ENCODE measurements at regions not wholly inside any gene's neighbourhood (a gene's known extent, or its start where the extent isn't known, plus 50 kb on each side); places are given as distances from the start of the nearest gene placed in this dataset.

GRCh38 chr6:98037571-98037970 lies 754.6 kb upstream of the MMS22L start:
- no peak; a peak in 1 of 6 replicates for TF ChIP-seq CTCF (IDR thresholded peaks at IDR 0.05 in 2 of 3, conservative IDR thresholded peaks at IDR 0.05 in 1 of 3; ENCODE audit: borderline replicate concordance in 1 of 3, insufficient read depth in 1 of 3, low read depth in 2 of 3, low read length in 2 of 3)
- no peak for TF ChIP-seq RAD21 (IDR thresholded peaks at IDR 0.05; ENCODE audit: low read depth)
- no peak for TF ChIP-seq CEBPB (IDR thresholded peaks at IDR 0.05; ENCODE audit: low read depth)
- TF ChIP-seq POLR2AphosphoS5 (IDR thresholded peaks at IDR 0.05; ENCODE audit: low read depth, low read length): no peak
- no peak for TF ChIP-seq EGR1 (IDR thresholded peaks at IDR 0.05; ENCODE audit: low read depth)
- no peak for TF ChIP-seq MAX (IDR thresholded peaks at IDR 0.05)
- no peak for TF ChIP-seq EZH2phosphoT487 (IDR thresholded peaks at IDR 0.05; ENCODE audit: borderline replicate concordance)
- no peak for TF ChIP-seq POLR2A (IDR thresholded peaks at IDR 0.05; ENCODE audit: borderline replicate concordance, extremely low read depth, insufficient read depth, insufficient read length)

Data from HCT116 (cell line).